ENCODE measurements at regions not wholly inside any gene's neighbourhood (a gene's known extent, or its start where the extent isn't known, plus 50 kb on each side); places are given as distances from the start of the nearest gene placed in this dataset.
"Not testable (repeated sequence)": the region's sequence is repeated elsewhere in the genome, so short reads cannot be mapped to it uniquely, and the experiment has no call there.

- no peak overlapping the region for H3K4me3 ChIP-seq (ENCODE audit: low read depth, low read length)
- in situ Hi-C loops (cut with HindIII; ENCODE audit: low sequenced_read_pairs) = no loop called here
- no peak for TF ChIP-seq CTCF (IDR thresholded peaks at IDR 0.05; ENCODE audit: low read depth, low read length)
- no peak for DNase-seq (ENCODE audit: low read depth, low spot score)
Observed at GRCh38 chr7:156015237-156016020, 203.2 kb upstream of the SHH start.

- in situ Hi-C loops (cut with HindIII; ENCODE audit: low sequenced_read_pairs) = no loop called here
- no peak overlapping the region for H3K4me3 ChIP-seq (ENCODE audit: low read depth, low read length)
- TF ChIP-seq CTCF (IDR thresholded peaks at IDR 0.05; ENCODE audit: low read depth, low read length) = no peak
- no peak for DNase-seq (ENCODE audit: low read depth, low spot score)
Observed at GRCh38 chr7:156014808-156015207, 202.5 kb upstream of the SHH start.

GRCh38 chr7:156014201-156014600 is 201.9 kb upstream of the SHH start:
- no peak for DNase-seq (ENCODE audit: low read depth, low spot score)
- no peak for TF ChIP-seq CTCF (IDR thresholded peaks at IDR 0.05; ENCODE audit: low read depth, low read length)
- in situ Hi-C loops (cut with HindIII; ENCODE audit: low sequenced_read_pairs) = no loop called here

GRCh38 chr7:156012412-156012811 is 200.1 kb upstream of the SHH start:
- no peak for DNase-seq (ENCODE audit: low read depth, low spot score)
- in situ Hi-C loops (cut with HindIII; ENCODE audit: low sequenced_read_pairs) = no loop called here
- TF ChIP-seq CTCF (IDR thresholded peaks at IDR 0.05; ENCODE audit: low read depth, low read length) = no peak
- no peak overlapping the region for H3K4me3 ChIP-seq (ENCODE audit: low read depth, low read length)

More at GRCh38 chr7:156014201-156014600, 201.9 kb upstream of the SHH start:
- no peak overlapping the region for H3K4me3 ChIP-seq (ENCODE audit: low read depth, low read length)

- no peak for DNase-seq (ENCODE audit: low read depth, low spot score)
- in situ Hi-C loops (cut with HindIII; ENCODE audit: low sequenced_read_pairs) = no loop called here
- no peak overlapping the region for H3K4me3 ChIP-seq (ENCODE audit: low read depth, low read length)
- TF ChIP-seq CTCF (IDR thresholded peaks at IDR 0.05; ENCODE audit: low read depth, low read length) = no peak
Observed at GRCh38 chr7:156009569-156009968, 197.3 kb upstream of the SHH start.

GRCh38 chr7:156006876-156007275 is 194.6 kb upstream of the SHH start:
- DNase-seq (ENCODE audit: low read depth, low spot score); in situ Hi-C loops (cut with HindIII; ENCODE audit: low sequenced_read_pairs); H3K4me3 ChIP-seq (ENCODE audit: low read depth, low read length): not testable (repeated sequence)

GRCh38 chr7:156006024-156006423 is 193.8 kb upstream of the SHH start:
- in situ Hi-C loops (cut with HindIII; ENCODE audit: low sequenced_read_pairs) = no loop called here
- no peak for DNase-seq (ENCODE audit: low read depth, low spot score)
- no peak for TF ChIP-seq CTCF (IDR thresholded peaks at IDR 0.05; ENCODE audit: low read depth, low read length)
- no peak overlapping the region for H3K4me3 ChIP-seq (ENCODE audit: low read depth, low read length)
